Activated T-cell treated with anti-CD3 and anti-CD28 coated beads, Interleukin-2, amount 50 U/mL, for 4 hours (primary cell): ENCODE measurements at regions not wholly inside any gene's neighbourhood (a gene's known extent, or its start where the extent isn't known, plus 50 kb on each side); places are given as distances from the start of the nearest gene placed in this dataset.
"Not testable (repeated sequence)": the region's sequence is repeated elsewhere in the genome, so short reads cannot be mapped to it uniquely, and the experiment has no call there.

Experiments used
- ATAC-seq, 2 donors: fragments of 200-7000 bp; cut with Tn5 transposase; one replicate each; pipeline ENCODE4 v1.10.0; 2021
- DNase-seq: peaks from one replicate; pipeline ENCODE4 v3.0.0-alpha.2; 2020
- H3K27me3 Mint-ChIP-seq: one replicate; pipeline ENCODE4 v1.8.0; 2021; ENCODE audit warnings: low read depth, mixed read lengths
- H3K36me3 Mint-ChIP-seq: one replicate; pipeline ENCODE4 v1.8.0; 2022; ENCODE audit warnings: mixed read lengths; ENCODE audit not compliant: insufficient read depth
- H3K4me1 Mint-ChIP-seq: one replicate; pipeline ENCODE4 v1.8.0; 2021; ENCODE audit warnings: low read depth, mixed read lengths
- H3K4me3 Mint-ChIP-seq: one replicate; pipeline ENCODE4 v1.8.0; 2021; ENCODE audit warnings: mild to moderate bottlenecking, moderate library complexity, mixed read lengths
- H3K9me3 Mint-ChIP-seq: one replicate; pipeline ENCODE4 v1.8.0; 2021; ENCODE audit warnings: mixed read lengths

DNA sequence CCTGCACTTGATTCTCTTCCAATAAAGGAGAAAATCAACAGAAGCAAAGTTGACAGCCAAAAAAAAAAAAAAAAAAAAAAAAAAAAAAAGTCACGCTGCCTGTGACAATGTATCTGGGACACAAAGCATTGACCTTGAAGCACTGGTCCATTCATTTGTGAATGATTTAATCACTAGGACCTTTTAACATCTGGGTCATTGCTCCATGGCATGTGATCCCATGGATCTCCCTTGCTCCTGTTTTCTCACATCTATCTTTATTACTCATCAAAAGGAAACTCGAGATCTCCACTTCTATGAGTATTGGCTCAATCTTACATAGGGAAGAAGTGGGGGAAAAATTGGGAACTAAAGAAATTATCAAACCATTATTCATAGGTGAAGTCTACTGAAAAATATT, 89.6 kb upstream of the SMIM30 start:
- no peaks in the 10 kb centered on the region for H3K4me1 Mint-ChIP-seq
- H3K4me3 Mint-ChIP-seq: no peak overlapping the region
- peaks cover 2% of the 10 kb centered on the region for H3K27me3 Mint-ChIP-seq
- ATAC-seq (no peak), DNase-seq (no peak)
- H3K9me3 Mint-ChIP-seq: no peaks in the 10 kb centered on the region
- H3K36me3 Mint-ChIP-seq: no peaks in the 10 kb centered on the region

DNA sequence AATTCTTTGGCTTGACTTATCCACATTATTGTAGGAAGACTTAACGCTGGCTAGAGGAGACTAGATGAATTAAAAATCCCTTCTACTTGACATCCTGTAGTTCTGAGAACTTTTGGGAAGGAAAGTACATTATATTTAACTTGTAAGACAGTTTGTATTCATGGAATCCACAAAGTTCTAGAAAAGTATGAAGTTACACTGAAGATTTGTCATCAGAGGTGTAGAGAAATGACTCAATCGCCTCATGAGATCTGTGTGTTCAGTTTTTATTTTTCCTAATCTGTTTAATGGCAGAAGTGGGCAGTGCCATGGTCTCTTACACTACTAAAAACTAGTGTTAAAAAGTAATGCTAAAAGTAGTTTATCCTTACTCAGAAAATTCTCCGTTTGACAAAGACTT, 89.1 kb upstream of the SMIM30 start:
- H3K4me3 Mint-ChIP-seq: no peak overlapping the region
- H3K36me3 Mint-ChIP-seq: no peaks in the 10 kb centered on the region
- ATAC-seq (no peak), DNase-seq (no peak)
- H3K4me1 Mint-ChIP-seq: no peaks in the 10 kb centered on the region
- H3K9me3 Mint-ChIP-seq: no peaks in the 10 kb centered on the region
- peaks cover 2% of the 10 kb centered on the region for H3K27me3 Mint-ChIP-seq

DNA sequence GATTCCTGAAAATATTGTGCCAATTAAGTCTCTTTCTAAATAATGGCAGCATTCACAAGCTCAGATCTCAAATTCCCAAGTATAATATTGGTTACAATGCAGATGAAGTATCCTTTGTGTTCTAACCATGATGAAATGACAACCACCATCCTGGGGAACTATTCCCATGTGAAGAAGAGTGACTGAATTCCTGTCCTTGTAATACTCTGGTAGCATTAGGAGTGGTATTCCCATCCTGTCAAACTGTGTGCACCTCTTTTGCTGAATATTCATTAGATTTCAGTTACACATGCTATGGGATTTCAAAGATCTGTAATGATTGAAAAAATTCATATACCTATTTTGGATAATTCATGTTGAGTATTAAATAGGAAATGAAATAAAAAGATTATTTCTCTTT, 86.1 kb upstream of the SMIM30 start:
- peaks cover 11% of the 10 kb centered on the region for H3K27me3 Mint-ChIP-seq
- no peaks in the 10 kb centered on the region for H3K4me1 Mint-ChIP-seq
- DNase-seq (no peak), ATAC-seq (no peak)
- no peaks in the 10 kb centered on the region for H3K36me3 Mint-ChIP-seq
- H3K4me3 Mint-ChIP-seq: no peak overlapping the region
- no peaks in the 10 kb centered on the region for H3K9me3 Mint-ChIP-seq

DNA sequence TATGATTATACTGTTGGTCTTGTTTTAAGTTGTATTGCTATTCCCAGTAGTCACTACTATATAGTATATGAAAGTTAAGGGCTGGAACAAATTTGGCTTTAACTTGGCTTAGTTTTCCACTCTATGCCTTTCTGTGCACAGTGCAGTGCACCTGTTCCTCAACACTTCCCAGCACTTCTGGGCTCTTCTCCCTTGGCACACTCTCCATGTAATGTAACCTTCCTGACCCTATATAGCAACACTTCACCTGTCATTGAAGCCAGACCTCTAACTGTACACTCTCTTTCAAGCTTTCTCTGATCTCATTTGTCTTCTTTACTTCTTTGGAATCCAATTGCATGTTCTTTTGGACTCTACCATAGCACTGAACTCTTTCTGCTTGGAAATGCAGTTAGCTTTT, 83.9 kb upstream of the SMIM30 start:
- H3K4me1 Mint-ChIP-seq: no peaks in the 10 kb centered on the region
- H3K36me3 Mint-ChIP-seq: no peaks in the 10 kb centered on the region
- DNase-seq (no peak), ATAC-seq (no peak)
- H3K27me3 Mint-ChIP-seq: peaks cover 11% of the 10 kb centered on the region
- H3K4me3 Mint-ChIP-seq: no peak overlapping the region
- H3K9me3 Mint-ChIP-seq: no peaks in the 10 kb centered on the region

- Mint-ChIP-seq H3K27me3 (peaks cover 11% of the 10 kb centered on the region), H3K4me1 (no peaks in the 10 kb centered on the region), H3K36me3 (no peaks in the 10 kb centered on the region), H3K9me3 (no peaks in the 10 kb centered on the region), H3K4me3 (no peak overlapping the region)
- DNase-seq (no peak), ATAC-seq (no peak)
Observed at GRCh38 chr7:113200281-113200680, 81.9 kb upstream of the SMIM30 start.

DNA sequence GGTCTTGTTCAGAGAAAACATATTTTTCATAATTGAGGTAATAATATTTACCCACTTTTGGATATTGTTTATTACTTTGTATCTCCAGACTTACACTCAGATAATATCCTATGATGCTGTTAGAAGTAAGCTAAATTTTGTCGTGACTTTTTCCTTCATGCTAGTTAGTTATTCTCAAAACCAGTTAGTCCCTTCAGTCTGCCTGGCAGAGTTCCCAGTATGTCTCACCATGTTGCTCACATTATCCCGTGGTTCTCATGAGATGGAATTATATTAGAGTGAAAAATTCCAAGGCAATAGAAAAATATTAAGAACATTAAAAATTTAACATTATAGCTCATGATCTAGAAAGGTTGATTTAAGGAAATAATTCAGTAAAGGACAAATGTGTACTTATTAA, 81.5 kb upstream of the SMIM30 start:
- Mint-ChIP-seq H3K36me3 (no peaks in the 10 kb centered on the region), H3K27me3 (peaks cover 11% of the 10 kb centered on the region), H3K9me3 (no peaks in the 10 kb centered on the region), H3K4me1 (no peaks in the 10 kb centered on the region), H3K4me3 (no peak overlapping the region)
- ATAC-seq (no peak), DNase-seq (no peak)

GRCh38 chr7:113199136-113199535, 80.8 kb upstream of the SMIM30 start:
- DNase-seq (no peak), ATAC-seq (no peak)
- H3K27me3 Mint-ChIP-seq: peaks cover 11% of the 10 kb centered on the region
- no peaks in the 10 kb centered on the region for H3K36me3 Mint-ChIP-seq
- H3K4me3 Mint-ChIP-seq: no peak overlapping the region
- H3K4me1 Mint-ChIP-seq: no peaks in the 10 kb centered on the region
- no peaks in the 10 kb centered on the region for H3K9me3 Mint-ChIP-seq

- no peak overlapping the region for H3K4me3 Mint-ChIP-seq
- H3K27me3 Mint-ChIP-seq: peaks cover 11% of the 10 kb centered on the region
- no peaks in the 10 kb centered on the region for H3K4me1 Mint-ChIP-seq
- H3K36me3 Mint-ChIP-seq: no peaks in the 10 kb centered on the region
- DNase-seq (no peak), ATAC-seq (no peak)
- no peaks in the 10 kb centered on the region for H3K9me3 Mint-ChIP-seq
Observed at GRCh38 chr7:113198226-113198625, 79.9 kb upstream of the SMIM30 start.

DNA sequence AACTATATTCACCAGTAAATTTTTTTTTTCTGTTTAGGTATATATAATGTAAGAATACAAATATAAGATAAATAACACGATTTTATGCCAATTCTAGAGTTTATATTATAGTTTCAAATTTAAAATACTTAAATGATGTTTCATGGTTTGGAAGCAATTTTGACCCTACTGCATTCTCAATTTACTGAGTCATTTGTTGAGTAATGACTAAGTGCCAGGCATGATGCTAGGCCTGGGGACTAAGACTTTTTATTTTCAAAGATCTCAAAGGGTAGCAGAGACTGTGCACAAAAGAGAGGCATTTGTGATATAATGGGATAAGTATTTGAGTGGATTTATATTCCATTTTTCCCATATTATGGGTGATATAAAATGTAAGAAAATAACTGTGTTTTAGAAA, 78.9 kb upstream of the SMIM30 start:
- Mint-ChIP-seq H3K27me3 (peaks cover 11% of the 10 kb centered on the region), H3K4me1 (no peaks in the 10 kb centered on the region), H3K4me3 (no peak overlapping the region), H3K9me3 (no peaks in the 10 kb centered on the region), H3K36me3 (no peaks in the 10 kb centered on the region)
- DNase-seq (no peak), ATAC-seq (no peak)

DNA sequence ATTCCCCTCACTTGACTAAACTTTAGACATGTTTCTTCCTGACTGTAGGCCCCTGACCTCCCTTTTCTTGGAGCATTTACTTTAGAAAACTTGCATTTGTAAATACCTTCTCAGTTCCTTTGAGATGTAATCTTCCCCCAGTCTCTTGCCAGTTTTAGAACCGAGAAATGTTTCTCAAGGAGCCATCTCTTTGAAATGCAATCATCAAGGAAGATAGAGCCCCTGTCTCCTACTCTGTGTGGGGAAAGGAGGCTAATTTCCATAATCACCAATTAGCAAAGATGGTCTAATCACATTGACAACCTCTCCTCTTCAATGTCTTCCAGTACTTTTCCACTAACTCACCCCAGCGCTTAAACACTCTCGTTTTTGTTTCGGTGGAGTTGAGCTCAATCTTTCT, 70.0 kb upstream of the SMIM30 start:
- Mint-ChIP-seq H3K36me3 (no peaks in the 10 kb centered on the region), H3K4me1 (no peaks in the 10 kb centered on the region), H3K4me3 (no peak overlapping the region), H3K9me3 (peaks cover 4% of the 10 kb centered on the region), H3K27me3 (peaks cover 2% of the 10 kb centered on the region)
- DNase-seq: no peak
- ATAC-seq: no peak

DNA sequence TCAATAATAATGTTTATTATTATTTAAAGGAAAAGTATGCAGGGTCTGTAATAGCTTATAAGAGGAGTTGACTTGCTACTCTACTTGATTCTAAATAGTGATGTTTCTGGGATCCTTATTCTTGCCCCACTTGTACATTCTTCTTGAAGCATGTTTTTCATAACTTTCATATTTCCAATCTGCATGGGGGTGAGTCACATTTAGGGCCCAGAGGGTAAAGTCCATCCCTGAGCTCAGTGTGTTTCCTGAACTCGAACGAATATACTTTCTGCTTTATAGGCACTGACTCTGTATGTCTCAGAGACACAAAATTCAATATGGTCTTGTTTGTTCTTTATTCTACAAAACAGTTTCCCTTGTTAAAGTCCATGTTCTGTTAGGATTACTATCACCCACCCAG, 61.0 kb upstream of the SMIM30 start:
- DNase-seq (no peak), ATAC-seq (no peak)
- Mint-ChIP-seq H3K27me3 (peaks cover 10% of the 10 kb centered on the region), H3K36me3 (no peaks in the 10 kb centered on the region), H3K4me1 (no peaks in the 10 kb centered on the region), H3K4me3 (no peak overlapping the region), H3K9me3 (no peaks in the 10 kb centered on the region)

DNA sequence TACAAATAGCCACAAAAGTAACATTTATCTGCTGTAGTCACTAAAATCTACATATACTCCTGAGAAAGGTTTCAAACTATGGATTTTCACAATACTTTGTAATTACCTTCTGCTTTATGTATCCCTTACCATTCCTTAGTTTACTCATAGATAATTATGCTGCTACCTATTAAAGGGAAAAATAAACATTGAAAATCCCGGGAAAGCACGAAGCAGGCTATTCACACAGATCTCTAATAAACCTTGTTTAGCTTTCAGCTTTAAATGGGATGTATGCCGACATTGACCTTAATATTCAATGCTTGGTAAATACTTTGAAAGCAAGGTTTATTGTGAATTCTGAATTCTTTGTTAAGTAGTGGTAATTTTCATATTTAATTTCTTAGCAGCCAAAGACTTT, 58.5 kb upstream of the SMIM30 start:
- Mint-ChIP-seq H3K27me3 (peaks cover 12% of the 10 kb centered on the region), H3K4me1 (no peaks in the 10 kb centered on the region), H3K36me3 (no peaks in the 10 kb centered on the region), H3K9me3 (no peaks in the 10 kb centered on the region), H3K4me3 (no peak overlapping the region)
- DNase-seq (no peak), ATAC-seq (no peak)

GRCh38 chr7:113176180-113176579, 57.8 kb upstream of the SMIM30 start:
- ATAC-seq, H3K36me3 Mint-ChIP-seq, DNase-seq, H3K4me1 Mint-ChIP-seq, H3K9me3 Mint-ChIP-seq, H3K4me3 Mint-ChIP-seq: not testable (repeated sequence)
- peaks cover 12% of the 10 kb centered on the region for H3K27me3 Mint-ChIP-seq

DNA sequence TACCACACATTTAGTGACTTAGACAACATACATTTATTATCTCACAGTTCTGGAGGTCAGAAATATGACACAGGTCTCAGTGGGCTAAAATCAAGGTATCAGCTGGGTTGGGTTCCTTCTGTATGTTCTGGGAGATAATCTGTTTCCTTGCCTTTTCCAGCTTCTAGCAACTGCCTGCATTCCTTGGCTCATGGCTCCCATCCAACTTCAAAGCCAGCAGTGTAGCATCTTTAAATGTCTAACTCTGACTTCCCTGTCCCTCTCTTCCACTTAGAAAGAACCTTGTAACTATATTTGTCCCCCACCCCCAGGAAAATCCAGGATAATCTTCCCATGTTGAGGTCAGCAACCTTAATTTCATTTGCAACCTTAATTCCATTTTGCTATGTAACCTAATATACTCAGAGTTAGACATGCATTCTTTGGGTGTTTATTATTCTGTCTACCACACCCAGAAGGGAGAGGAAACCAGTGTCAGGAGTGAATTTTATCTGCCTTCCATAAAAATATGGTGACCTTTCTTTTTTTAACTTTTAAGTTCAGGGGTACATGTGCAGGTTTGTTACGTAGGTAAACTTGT, 57.3 kb upstream of the SMIM30 start:
- no peak for ATAC-seq
- no peak for DNase-seq
- Mint-ChIP-seq H3K27me3 (peaks cover 12% of the 10 kb centered on the region), H3K4me3 (no peak overlapping the region), H3K36me3 (no peaks in the 10 kb centered on the region), H3K4me1 (no peaks in the 10 kb centered on the region), H3K9me3 (no peaks in the 10 kb centered on the region)

GRCh38 chr7:113172726-113173125, 54.4 kb upstream of the SMIM30 start:
- no peaks in the 10 kb centered on the region for H3K9me3 Mint-ChIP-seq
- peaks cover 5% of the 10 kb centered on the region for H3K27me3 Mint-ChIP-seq
- no peaks in the 10 kb centered on the region for H3K4me1 Mint-ChIP-seq
- H3K36me3 Mint-ChIP-seq: no peaks in the 10 kb centered on the region
- no peak overlapping the region for H3K4me3 Mint-ChIP-seq
- ATAC-seq: no peak
- no peak for DNase-seq

DNA sequence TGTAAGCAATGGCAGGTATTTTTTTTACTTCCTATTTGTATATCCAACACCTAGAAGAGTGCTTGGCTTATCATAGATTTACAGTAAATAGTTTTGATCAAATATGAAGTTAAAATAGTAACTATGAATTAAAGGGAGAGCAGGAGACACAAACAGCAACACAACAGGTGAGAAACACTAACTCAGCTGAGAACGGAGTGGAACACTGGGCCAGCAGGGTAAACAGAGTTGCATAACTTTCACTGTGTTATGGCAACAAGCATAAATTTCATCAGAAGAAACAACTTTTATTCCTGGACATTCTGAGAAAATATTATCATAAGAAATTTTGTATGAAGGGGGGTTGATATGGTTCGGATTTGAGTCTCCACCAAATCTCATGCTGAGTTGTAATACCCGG, 52.2 kb upstream of the SMIM30 start:
- ATAC-seq (no peak), DNase-seq (no peak)
- H3K9me3 Mint-ChIP-seq: no peaks in the 10 kb centered on the region
- H3K36me3 Mint-ChIP-seq: no peaks in the 10 kb centered on the region
- H3K4me1 Mint-ChIP-seq: no peaks in the 10 kb centered on the region
- peaks cover 5% of the 10 kb centered on the region for H3K27me3 Mint-ChIP-seq
- no peak overlapping the region for H3K4me3 Mint-ChIP-seq
